C1 segment of cervical spinal cord (tissue), 14 donors: ENCODE measurements at regions not wholly inside any gene's neighbourhood (a gene's known extent, or its start where the extent isn't known, plus 50 kb on each side); places are given as distances from the start of the nearest gene placed in this dataset.

Experiments used
- DNase-seq, 14 donors: peaks; one replicate each; lab custom pipeline; 2025; lab: John Stamatoyannopoulos, UW

DNA sequence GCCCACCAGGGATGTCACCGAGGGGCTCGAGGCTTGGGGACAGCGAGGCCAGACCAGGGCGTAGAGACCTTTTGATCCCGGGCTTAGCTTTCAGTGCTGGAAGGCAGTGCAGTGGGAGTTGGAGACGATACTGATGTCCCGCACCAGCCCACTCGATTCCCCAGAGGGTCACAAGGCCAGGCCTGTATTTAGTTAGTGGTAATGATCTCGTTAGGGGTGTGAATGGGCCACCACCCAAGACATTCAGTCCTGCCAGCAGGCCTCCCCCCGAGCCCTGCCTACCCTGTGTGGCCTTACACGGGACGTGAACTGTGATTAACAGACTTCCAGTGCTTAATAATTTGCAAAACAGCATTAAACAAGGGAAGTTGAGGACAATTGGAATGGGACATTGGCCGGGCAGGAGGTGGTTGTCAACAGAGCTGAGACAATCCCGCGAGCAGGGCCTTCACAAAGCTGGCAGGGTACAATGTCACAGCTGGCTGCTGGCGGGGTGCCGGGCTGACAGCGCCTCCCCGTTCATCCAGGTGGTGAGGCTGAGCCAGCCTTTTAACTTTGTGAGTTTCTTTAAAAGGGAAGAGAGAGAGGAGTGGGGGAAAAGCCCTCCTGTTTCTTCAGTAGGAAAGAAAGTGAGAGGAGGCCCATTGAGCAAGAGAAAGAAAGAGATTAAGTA is 175.3 kb upstream of the RALGAPA2 start:
- DNase-seq, result peak in 1 of 14 donors; percentile 6

DNA sequence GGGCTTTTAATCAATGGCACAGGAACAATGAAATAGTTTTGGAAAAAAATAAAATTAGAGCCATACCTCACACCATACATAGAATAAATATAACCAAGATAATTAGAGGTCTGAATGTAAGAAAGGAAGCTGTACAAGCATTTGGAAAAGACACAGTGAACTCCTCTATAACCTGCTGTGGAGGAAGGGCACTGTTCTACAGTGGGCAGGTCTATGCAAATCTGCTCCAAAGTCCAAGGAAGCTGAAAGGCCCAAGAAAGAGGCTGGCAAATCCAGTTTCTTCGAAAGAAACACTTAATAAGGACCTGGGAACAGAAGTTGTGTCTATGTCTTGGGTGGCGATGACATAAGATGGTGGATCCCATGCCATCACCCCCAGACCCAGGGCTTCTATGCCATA is 169.4 kb upstream of the RALGAPA2 start:
- DNase-seq, result no peak

DNA sequence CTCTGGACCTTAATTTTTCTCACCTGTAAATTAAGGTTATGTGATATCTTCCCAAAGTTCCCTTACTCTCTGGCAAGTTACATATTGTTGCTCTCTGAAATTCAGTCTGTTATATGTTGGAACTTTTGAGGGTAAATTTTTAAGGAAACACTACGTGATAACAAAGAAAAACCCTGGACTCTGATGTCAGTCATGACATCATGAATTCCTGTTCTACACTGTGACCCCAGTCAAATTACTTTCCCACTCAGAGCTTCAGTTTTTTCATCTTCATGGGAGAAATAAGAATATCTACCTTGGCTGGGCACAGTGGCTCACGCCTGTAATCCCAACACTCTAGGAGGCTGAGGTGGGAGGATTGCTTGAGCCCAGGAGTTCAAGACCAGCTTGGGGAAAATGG is 164.6 kb upstream of the RALGAPA2 start:
- no peak for DNase-seq

DNA sequence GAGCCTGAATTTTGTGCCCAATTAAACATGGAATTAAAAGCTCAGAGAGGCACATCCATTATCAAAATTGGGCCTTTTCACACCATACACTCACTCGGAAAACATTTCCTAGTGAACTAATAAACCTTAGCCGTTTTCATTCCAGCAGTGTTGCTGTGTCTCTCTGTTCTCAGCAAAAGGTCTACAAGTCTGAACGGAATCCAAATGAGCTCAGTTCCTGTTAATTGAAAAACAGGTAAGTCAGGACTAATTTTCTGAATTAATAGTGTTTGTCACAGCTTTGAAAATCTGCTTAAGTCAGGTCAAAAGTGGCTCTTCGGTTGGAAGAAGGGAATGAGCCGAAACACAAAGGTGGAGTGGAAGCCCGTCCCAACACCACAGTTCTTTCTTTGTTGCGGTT is 163.3 kb upstream of the RALGAPA2 start:
- no peak for DNase-seq

DNA sequence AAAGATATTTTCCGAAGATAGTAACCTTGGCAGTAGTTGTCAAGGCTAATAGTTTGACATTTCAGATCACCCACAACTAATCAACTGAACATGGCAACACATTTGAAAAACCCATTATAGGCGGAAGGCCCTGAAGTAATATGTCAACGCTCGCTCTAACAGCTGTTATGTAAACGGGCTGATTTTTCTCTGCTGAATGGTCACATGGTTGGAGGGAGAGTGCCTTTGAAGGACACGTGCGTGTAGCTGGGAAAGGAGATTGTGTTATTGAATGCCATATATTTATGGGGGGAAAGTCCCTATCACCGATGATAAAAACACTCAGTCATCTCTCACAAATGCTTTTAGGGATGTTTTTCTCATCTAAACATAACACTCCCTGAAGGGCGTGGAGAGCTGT is 160.0 kb upstream of the RALGAPA2 start:
- DNase-seq, result no peak

DNA sequence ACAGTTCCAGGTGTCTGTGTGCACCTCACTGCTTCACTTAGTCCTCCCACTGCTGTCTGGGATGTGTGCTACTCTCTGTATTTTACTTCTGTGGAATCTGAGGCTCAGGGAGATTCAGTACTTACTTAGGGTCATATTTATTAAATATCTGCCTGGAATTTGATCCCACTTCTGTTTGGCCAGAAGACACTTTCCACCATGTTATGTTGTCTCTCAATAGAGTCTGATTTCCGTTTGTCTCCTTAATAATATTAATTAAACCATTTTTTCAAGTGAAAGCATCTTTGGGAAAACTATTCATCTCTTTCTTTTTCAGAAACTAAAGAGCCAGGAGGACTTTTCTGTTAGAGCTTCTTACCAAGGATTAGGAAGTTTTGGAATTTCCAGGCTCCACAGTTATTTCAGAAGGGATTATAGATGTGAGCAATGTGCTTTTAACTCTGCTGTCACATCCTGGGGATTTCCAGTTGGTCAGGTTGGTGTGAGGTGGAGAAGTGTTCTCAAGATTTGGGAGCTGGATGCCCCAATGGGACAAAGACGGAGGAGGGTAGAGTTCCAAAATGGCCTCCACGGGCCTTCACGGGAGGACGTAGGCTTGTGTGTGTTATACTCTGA is 156.8 kb upstream of the RALGAPA2 start:
- DNase-seq, result no peak

DNA sequence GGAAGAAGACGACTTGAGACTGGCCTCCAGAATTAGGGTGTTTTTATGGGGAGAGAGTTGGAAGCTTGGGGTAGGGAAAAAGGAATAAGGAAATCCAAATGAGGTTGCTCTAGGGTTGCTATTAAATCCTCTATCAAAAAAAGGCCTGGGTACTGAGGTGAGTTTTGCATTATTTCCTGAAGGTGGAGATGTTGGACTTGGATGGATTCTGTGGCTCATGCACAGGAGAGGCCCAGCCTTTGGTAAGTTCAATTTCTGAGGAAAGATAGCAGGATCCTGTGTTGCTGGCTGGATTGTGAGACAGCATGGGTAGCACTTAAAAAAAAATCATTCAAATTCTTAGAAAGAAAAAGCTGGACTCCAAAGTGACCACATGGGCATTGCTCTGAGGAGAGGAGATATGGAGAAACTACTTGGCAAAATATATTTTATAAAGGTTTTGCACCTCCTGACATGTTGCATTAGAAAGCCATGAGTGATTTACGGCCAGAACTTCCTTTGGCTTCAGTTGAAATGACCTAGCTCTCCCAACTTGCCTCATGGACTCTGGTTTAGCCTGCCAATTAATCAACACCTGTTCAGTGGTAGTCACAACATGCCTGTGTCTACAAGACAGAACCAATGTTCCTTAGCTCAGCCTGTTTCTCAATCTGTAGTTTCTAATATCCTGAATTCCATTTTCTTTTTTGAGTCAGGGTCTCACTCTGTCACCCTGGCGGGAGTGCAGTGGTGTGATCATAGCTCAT is 152.1 kb upstream of the RALGAPA2 start:
- DNase-seq, result no peak

DNA sequence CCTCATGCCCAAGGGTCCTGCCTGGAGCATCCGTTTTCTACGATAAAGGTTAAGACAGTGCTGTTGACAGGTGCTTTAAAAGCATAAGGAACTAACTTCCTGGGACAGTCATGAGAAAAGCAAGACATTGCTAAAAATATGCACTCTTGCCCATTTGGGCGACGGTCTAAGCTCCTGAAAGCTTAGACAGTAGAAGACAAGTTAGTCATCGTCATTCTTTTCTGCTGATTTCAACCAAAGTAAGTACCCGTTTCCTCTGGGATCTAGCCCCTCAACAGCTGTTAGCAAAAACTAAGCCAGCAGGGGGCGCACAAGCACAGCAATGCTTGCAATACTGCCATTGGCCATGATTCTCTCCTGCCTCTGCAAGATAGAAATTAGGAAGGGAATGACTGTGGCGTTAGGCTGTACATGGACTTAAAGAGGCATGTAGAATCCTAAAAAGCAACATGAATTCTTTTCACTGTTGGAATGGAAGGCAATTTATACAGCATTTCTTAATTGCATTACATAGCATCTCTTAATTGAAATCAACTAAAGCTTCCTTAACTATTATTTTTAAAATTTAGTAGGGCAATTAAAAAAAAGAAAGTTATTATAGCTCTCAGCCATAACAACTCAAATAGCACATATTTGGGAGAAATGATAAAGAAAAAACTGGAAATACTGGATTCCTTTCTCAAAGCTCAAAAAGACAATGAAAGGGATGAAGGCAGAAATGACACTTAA is 147.8 kb upstream of the RALGAPA2 start:
- peak; percentile 4 to 87 (median 70) for DNase-seq

DNA sequence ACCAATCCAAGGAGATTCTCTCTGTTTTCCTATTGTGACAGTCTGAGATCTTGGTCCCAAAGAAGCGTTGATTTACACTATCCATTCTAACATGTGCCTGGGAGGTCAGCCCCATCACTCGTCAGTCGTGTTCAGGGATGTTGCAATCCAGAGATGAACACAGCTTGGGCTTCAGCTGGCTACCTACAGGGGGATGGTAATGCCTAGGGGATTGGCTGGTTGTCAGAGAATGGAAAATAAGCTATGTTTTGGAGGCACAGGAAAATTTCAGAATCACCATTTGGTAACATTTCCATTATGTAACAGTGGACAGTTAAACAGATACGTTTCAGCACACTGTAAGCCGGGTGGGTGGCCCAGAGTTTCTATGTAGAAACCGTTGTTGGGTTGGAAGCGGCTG is 147.1 kb upstream of the RALGAPA2 start:
- no peak for DNase-seq

DNA sequence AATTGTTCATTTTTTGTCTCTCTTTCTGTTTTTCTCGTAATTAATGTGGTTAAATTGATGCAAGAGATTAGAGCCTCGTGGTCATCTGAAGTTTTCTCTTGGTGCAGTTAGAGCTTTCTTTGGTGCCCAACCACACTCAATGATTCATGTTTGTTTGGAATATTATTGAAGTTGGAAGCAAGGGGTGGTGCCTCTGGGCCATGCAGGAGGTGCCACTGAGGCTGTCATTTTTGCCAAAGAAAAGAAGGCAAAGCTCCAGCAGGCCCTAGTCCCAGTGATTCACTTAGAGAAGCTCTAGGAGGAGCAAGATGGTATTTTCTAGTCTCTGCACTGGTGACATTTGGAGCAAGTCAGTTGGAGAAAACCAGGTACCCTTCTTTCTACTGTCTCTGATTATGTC is 144.5 kb upstream of the RALGAPA2 start:
- DNase-seq, result no peak

DNA sequence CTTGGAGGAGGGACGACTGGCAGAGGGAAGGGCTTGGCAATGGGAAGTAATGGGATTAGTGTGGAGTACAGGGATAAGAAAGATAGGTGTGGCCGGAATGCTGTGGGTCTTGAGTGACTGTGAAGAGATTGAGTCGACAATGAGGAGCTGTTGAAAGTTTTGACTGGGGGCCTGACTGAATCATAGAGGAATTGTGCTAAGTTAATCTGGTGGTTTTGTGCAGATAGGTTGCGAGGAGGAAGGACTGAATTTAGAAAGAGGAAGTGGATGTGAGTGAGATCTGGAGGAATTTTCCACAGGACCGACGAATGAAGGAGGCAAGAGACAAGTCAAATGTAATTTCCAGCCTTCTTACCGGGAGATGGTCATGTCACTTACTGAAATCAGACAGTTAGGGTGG is 143.9 kb upstream of the RALGAPA2 start:
- no peak for DNase-seq

DNA sequence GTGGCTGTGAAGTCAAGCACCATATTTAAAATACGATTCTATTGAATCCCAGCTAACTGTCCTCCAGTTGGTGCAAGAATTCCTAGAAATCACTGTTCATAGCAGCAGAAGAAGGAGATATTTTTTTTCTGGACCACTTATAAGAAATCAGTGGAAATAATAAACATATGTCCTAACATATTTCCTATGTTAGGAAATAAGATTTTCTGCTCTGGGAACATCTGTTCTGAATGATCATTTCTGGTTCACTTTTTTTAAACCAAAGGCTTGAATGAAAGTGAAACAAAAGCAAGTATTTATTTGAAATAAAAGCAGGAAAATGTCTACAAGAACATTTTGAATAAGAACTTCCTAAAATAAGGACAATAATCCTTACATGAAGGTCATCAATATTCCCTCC is 138.9 kb upstream of the RALGAPA2 start:
- DNase-seq, result no peak

DNA sequence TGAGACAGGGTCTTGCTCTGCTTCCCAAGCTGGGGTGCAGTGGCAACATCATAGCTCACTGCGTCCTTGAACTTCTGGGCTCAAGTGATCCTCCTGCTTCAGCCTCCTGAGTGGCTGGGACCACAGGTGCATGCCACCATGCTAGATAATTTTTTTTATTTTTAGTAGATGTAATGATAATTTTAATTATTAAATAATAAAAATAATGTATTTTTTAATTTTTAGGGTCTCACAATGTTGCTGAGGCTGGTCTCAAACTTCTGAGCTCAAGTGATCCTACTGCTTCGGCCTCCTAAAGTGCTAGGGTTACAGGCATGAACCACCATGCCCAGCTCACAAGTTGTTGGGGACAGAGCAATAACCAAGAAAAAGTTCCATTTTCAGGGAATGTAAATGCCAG is 138.0 kb upstream of the RALGAPA2 start:
- DNase-seq, result no peak

DNA sequence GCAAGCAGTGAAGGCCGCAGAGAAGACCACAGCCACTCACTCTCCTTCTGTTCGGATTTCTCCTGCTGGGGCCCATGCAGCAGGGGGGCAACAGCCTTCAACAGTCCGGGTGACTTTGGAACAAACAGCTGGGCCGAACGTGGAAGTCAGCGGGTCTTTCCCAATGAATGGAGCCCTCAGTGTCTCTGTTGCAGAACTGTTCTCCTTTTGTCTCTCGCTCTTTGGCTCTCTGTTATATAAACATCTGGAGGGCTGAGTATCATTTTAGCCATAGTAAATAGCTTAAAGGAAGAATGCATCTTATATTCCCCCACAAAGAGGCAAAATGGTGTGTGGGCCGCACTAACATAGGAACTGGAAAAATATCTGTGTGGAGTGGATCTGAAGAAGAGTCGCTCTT is 136.7 kb upstream of the RALGAPA2 start:
- DNase-seq, result peak in 12 of 14 donors; percentile 6 to 77 (median 64)

DNA sequence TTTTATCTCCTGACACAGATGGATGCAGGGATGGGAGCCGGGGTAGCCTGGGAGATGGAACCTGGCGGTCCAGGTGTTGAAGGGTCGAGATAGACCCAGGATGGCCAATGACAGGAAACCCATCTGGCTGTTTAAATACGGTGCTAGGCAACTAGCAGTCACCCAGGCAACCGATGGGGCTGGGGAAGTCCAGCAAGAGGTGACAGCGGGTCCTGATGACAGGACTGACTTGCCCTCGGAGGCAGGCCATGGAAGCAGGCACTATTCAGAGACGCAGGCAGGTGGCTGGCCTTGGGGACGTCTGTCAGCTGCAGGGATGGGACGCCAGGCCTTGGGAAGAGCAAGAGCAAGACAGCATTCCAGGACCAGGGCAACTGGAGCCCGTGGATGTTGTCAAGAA is 135.4 kb upstream of the RALGAPA2 start:
- DNase-seq, result no peak

DNA sequence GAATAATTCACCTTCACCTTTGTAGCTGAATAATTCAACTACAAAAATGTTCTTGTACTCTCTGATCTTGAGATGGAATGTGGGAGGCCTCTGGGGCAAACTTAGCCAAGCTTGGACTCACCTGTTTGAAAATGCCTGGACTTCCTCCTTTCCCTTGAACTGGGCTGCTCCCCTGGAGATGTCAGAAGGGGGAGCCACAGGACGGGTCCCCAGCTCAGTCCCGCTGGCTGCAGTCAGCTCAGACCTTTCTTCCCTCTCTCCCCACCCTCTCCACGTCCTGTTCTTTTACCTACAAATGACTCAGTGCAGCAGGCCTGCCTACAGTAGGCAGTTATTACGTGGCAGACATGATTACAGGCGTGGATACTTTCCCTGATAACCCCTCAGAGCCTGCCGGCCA is 131.5 kb upstream of the RALGAPA2 start:
- peak in 1 of 14 donors; percentile 1 for DNase-seq

DNA sequence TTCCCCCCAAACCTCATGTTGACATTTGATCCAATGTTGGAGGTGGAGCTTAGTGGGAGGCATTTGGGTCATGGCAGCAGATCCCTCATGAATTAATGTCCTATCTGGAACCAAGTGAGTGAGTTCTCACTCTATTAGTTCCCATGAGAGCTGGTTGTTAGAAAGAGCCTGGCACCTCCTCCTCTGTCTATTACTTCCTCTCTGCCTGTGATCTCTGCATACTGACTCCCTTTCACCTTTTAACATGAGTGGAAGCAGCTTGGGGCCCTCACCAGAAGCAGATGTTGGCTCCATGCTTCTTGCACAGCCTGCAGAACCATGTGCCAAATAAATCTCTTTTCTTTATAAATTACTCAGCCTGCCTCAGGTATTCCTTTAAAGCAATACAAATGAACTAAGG is 127.3 kb upstream of the RALGAPA2 start:
- no peak for DNase-seq

DNA sequence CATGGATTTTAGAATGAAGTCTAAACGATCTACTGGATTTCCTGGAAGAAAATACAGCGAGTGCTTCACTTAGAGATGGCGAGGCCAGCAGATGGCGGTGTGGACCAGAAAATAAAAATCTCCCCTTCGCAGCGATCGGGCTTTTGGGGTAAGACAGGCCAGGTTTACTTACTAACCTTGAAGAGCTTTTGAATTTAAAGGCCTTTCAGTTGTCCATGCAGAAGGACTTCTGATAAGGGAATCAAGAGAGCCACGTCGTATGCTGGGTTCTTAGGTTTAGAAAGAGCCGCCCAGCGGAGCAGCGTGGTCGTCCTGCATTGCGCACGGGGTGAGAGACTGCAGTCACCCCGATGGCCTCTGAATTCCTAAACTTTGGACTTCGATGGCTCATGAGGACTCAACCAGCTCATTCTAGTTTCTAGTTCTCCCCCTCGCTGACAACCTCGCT is 125.2 kb upstream of the RALGAPA2 start:
- peak in 10 of 14 donors; percentile 3 to 57 (median 42) for DNase-seq

DNA sequence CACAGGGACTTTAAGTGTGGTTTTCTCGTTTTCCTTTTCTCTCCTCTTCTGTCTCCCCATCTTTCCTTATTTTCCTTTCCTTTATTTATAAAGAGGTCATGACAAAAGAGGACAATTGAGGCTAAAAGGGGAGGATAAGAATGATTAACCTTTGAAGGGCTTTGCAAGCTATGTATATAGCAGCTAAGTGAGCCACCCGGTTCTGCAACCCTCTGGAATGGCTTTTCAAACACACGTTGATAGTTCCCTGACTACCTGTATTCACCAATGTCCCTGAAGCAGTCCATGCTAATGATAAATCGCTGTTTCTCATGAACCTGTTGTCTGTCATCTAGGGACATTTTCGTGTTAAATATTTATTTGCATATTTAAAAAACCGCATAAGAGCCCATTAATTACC is 124.4 kb upstream of the RALGAPA2 start:
- DNase-seq, result no peak

DNA sequence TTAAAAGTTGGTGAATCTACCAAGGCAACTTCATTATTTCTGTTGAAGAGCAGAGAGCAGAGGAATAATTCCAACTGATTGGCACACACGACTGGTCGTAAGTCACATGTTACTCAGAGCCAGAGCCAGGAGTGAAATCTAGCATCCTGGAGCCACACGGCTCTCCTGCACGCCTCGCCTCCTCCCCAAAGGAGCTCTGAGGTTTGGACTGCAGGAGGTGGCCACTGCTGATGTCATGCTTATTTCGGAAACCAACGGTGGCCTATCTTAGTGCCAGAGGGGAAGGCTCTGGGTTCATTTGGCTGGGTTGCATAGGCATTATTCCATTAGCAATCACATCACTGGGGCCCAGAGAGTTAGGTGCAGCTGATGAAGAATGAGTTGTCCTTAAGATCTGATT is 123.5 kb upstream of the RALGAPA2 start:
- DNase-seq, result no peak

DNA sequence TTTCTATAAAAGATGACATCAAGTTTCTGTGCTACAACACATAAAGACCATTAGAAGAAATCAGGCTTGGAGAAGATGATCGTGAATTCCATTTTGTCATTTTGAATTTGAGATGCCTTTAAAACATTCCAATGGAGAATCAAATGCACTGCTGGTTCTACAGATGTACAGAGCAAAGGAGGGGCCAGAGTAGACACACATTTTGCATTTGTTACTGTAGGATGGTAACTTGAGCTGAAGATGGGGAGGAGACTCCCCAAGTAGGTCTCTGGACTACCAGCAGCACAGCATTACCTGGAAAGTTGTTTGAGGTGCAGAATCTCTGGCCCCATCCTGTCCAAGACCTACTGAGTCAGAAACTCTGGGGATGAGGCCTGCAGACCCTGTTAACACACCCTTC is 121.6 kb upstream of the RALGAPA2 start:
- no peak for DNase-seq

DNA sequence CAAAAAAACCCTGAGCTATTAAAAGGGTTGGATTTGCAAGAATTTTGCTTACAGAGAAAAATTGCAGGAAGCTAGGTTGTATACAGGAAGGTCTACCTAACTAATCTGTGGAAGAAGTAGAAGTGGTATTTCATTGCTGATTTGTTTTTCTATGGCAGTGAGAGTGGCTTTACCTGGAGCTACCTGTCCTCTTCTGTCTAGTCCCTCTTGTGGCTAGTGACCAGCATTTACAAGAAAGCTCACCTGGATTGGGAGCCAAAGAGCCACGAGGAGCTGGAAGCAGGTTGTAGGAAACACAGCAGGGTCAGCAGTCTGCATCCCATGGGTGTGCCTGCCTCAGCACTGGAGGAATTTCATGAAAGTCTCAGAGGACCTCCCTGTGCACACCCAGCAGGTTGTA is 120.3 kb upstream of the RALGAPA2 start:
- no peak for DNase-seq
